ENCODE measurements at regions not wholly inside any gene's neighbourhood (a gene's known extent, or its start where the extent isn't known, plus 50 kb on each side); places are given as distances from the start of the nearest gene placed in this dataset.

DNA sequence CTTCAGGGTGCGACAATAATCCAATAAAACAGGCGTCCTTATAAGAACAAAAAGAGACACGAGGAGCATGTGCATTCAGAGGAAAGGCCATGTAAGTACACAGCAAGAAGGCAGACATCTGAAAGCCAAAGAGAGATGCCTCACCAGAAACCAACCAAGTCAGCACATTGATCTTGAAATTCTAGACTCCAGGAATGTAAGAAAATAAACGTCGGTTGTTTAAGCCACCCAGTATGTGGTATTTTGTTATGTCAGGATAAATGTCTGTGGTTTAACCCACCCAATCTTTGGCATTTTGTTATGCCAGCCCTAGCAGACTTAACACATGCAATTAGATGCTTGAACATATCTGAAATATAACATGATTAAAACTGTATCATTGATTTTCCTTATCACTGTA lies 452.0 kb downstream of the SLITRK6 start (continued):
- TF ChIP-seq, protein P1, sequence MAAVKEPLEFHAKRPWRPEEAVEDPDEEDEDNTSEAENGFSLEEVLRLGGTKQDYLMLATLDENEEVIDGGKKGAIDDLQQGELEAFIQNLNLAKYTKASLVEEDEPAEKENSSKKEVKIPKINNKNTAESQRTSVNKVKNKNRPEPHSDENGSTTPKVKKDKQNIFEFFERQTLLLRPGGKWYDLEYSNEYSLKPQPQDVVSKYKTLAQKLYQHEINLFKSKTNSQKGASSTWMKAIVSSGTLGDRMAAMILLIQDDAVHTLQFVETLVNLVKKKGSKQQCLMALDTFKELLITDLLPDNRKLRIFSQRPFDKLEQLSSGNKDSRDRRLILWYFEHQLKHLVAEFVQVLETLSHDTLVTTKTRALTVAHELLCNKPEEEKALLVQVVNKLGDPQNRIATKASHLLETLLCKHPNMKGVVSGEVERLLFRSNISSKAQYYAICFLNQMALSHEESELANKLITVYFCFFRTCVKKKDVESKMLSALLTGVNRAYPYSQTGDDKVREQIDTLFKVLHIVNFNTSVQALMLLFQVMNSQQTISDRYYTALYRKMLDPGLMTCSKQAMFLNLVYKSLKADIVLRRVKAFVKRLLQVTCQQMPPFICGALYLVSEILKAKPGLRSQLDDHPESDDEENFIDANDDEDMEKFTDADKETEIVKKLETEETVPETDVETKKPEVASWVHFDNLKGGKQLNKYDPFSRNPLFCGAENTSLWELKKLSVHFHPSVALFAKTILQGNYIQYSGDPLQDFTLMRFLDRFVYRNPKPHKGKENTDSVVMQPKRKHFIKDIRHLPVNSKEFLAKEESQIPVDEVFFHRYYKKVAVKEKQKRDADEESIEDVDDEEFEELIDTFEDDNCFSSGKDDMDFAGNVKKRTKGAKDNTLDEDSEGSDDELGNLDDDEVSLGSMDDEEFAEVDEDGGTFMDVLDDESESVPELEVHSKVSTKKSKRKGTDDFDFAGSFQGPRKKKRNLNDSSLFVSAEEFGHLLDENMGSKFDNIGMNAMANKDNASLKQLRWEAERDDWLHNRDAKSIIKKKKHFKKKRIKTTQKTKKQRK (IDR thresholded peaks at IDR 0.05; ENCODE audit: low read depth, low read length), result no peak
- TF ChIP-seq MEF2A (IDR thresholded peaks at IDR 0.05; ENCODE audit: insufficient read depth, low read depth, low read length) (no peak), IKZF1 (conservative IDR thresholded peaks at IDR 0.05) (no peak), SUPT20H (IDR thresholded peaks at IDR 0.05; ENCODE audit: borderline replicate concordance, control insufficient read depth, low read depth, low read length) (no peak), STAT3 (IDR thresholded peaks at IDR 0.05; ENCODE audit: low read depth, low read length) (no peak)

DNA sequence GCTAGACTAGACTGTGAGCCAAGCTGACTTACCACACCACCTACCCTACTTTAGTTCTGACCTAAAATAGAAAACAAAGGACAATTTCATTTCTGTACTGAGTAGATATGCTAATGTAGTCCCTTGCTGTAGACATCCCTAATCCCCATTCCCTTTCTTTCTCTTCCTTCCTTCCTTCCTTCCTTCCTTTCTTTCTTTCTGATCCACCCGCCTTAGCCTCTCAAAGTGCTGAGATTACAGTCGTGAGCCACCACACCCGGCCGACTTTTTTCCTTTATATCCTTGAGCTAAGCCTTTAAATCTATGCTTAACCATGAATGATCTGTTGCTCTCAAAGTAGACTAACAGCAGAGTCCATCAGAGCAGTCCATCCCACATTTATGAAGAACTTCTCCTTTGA lies 465.0 kb downstream of the SLITRK6 start:
- H3K9ac ChIP-seq (ENCODE audit: control insufficient read depth, insufficient read depth, low read length), result no peak overlapping the region
- H4K20me1 ChIP-seq (ENCODE audit: control insufficient read depth, insufficient read depth), result no peaks in the 10 kb centered on the region
- WGBS (ENCODE audit: insufficient coverage, insufficient replicate concordance, low lambda C conversion rate, missing lambda C conversion rate), result 52% methylated on average over 4 of the region's 4 CpGs
- no peak for TF ChIP-seq RBBP5 (conservative IDR thresholded peaks at IDR 0.05)
- TF ChIP-seq SP1 (IDR thresholded peaks at IDR 0.05; ENCODE audit: low read depth, low read length), result no peak
- no peak for TF ChIP-seq CREM (IDR thresholded peaks at IDR 0.05; ENCODE audit: low read depth)
- TF ChIP-seq HCFC1 (IDR thresholded peaks at IDR 0.05; ENCODE audit: low read length), result no peak
- TF ChIP-seq RCOR1 (conservative IDR thresholded peaks at IDR 0.05; ENCODE audit: low read depth, low read length), result no peak
- no peak for TF ChIP-seq ZBED1 (IDR thresholded peaks at IDR 0.05; ENCODE audit: borderline replicate concordance)
- TF ChIP-seq ZZZ3 (IDR thresholded peaks at IDR 0.05; ENCODE audit: control insufficient read depth, insufficient read length, low read depth), result no peak
- no peak for TF ChIP-seq SMC3 (IDR thresholded peaks at IDR 0.05; ENCODE audit: borderline replicate concordance, low read length)
- no peak for TF ChIP-seq NR2C2 (IDR thresholded peaks at IDR 0.05; ENCODE audit: borderline replicate concordance, control insufficient read depth, insufficient read length, low read depth)
- no peaks in the 10 kb centered on the region for H3K36me3 ChIP-seq (ENCODE audit: control insufficient read depth in 2 of 2, insufficient read depth in 2 of 2, low read length in 1 of 2)
- no peak overlapping the region for H2AFZ ChIP-seq (ENCODE audit: control insufficient read depth, low read depth, low read length)
- H3K4me2 ChIP-seq (ENCODE audit: control insufficient read depth, insufficient read depth), result no peak overlapping the region
- no peaks in the 10 kb centered on the region for H3K4me1 ChIP-seq (ENCODE audit: control insufficient read depth, insufficient read depth, low read length)
- no peak for FAIRE-seq
- no peak overlapping the region for H3K4me3 ChIP-seq
- POLR2A ChIA-PET, result no interaction called here
- H3K27me3 ChIP-seq (replicated peaks in 1 of 2; ENCODE audit: control insufficient read depth in 2 of 2, insufficient read depth in 2 of 2, low read length in 1 of 2), result no peaks in the 10 kb centered on the region
- CTCF ChIA-PET, result no interaction called here
- RAD21 ChIA-PET (ENCODE audit: unreplicated experiment), result no interaction called here
- no peak for ATAC-seq
- no peak overlapping the region for H3K27ac ChIP-seq (ENCODE audit: control insufficient read depth, insufficient read depth)
- no peaks in the 10 kb centered on the region for H3K79me2 ChIP-seq (ENCODE audit: control insufficient read depth, insufficient read depth, low read length)
- intact Hi-C loops (cut with micrococcal nuclease; ENCODE audit: unreplicated experiment), result no loop called here
- DNase-seq (ENCODE audit: low read depth, low spot score), result no peak
- no TSS peak for BruUV-seq (replicated peaks)
- in situ Hi-C loops (cut with MboI), result no loop called here
- SMC1A ChIA-PET (ENCODE audit: uncharacterized antibody, unreplicated experiment), result no interaction called here
- H3K9me3 ChIP-seq (replicated peaks; ENCODE audit: control insufficient read depth, insufficient read depth, low read length), result no peaks in the 10 kb centered on the region
